Stomach (tissue), 8 donors: ENCODE measurements at regions not wholly inside any gene's neighbourhood (a gene's known extent, or its start where the extent isn't known, plus 50 kb on each side); places are given as distances from the start of the nearest gene placed in this dataset.

Experiments used
- DNase-seq, 2 donors: peaks; one replicate each; pipeline versions ENCODE4 v3.0.0 to v3.0.0-alpha.2; 2013 to 2019
- H3K27ac ChIP-seq, 5 donors: fragments of 200-600 bp in 4 of 5; sonication (generic) in 4 of 5; one replicate each; pipeline ENCODE4 v1.5.1; 2013 to 2019; ENCODE audit warnings: mild to moderate bottlenecking in 1 of 5, moderate library complexity in 1 of 5
- H3K27me3 ChIP-seq, 3 donors: fragments of 200-600 bp; sonication (generic); one replicate each; pipeline ENCODE4 v1.5.1; 2017 to 2019; ENCODE audit warnings: mixed run types in 1 of 3
- H3K36me3 ChIP-seq, 4 donors: fragments of 200-600 bp; sonication (generic); 1 replicate in 3 of 4; 2 replicates in 1 of 4; pipeline ENCODE4 v1.5.1; 2016 to 2019
- H3K4me1 ChIP-seq, 4 donors: fragments of 200-600 bp; sonication (generic); one replicate each; pipeline ENCODE4 v1.5.1; 2016 to 2019
- H3K4me3 ChIP-seq, 4 donors: fragments of 200-600 bp; sonication (generic) in 3 of 4; one replicate each; pipeline ENCODE4 v1.5.1; 2016 to 2019; ENCODE audit warnings: mild to moderate bottlenecking in 1 of 4
- H3K9me3 ChIP-seq, 4 donors: fragments of 200-600 bp; sonication (generic); one replicate each; pipeline ENCODE4 v1.5.1; 2016 to 2019
- EP300 ChIP-seq: sonication (generic); formaldehyde crosslinking; IDR thresholded peaks from one replicate; pipeline ENCODE4 v1.6.1; 2017; ENCODE audit warnings: antibody characterized with exemption
- POLR2A ChIP-seq, 4 donors: fragments of 450-650 bp; IDR thresholded peaks; one replicate each; pipeline ENCODE4 v1.6.1; 2016; ENCODE audit warnings: antibody characterized with exemption in 4 of 4, control low read depth in 2 of 4, mild to moderate bottlenecking in 1 of 4, moderate library complexity in 1 of 4
- POLR2AphosphoS5 ChIP-seq, 3 donors: sonication (generic); formaldehyde crosslinking; IDR thresholded peaks; one replicate each; pipeline ENCODE4 v1.6.1; 2016; ENCODE audit warnings: antibody characterized with exemption in 3 of 3
- WGBS, 5 donors: extraction: QIAGEN DNeasy Blood & Tissue Kit in 3 of 5; methylation state at CpG; one replicate each; pipeline versions ENCODE4 v1.1.5 to v1.1.7; 2013 to 2018; 5-methylcytosine and 5-hydroxymethylcytosine counted together
- intact Hi-C: fragments of 100-400 bp; cut with DNase I; formaldehyde crosslinking; loops from one replicate; pipeline ENCODE4 v1.15.1; 2023; ENCODE audit warnings: low total_unique reads
- TF ChIP-seq, protein P1 (sequence below), 7 experiments: fragments of 450-650 bp in 4 of 7; fragments of 200-600 bp in 3 of 7; sonication (generic) in 3 of 7; IDR thresholded peaks; one replicate each; pipeline ENCODE4 v1.5.1; 2016 to 2019; ENCODE audit warnings: antibody characterized with exemption in 7 of 7, control low read depth in 2 of 7, mild to moderate bottlenecking in 1 of 7
- donor health status: healthy with polysubstance abuse.
- donor health status: Bipolar disorder and iron deficiency.
- donor health status: healthy.

- no peak for DNase-seq
- Histone ChIP-seq H3K36me3 (no peaks in the 10 kb centered on the region), H3K4me3 (no peak overlapping the region), H3K27ac (no peak overlapping the region), H3K9me3 (no peaks in the 10 kb centered on the region), H3K4me1 (peaks cover 9 to 18% (median 12%) of the 10 kb centered on the region in 4 donors), H3K27me3 (no peaks in the 10 kb centered on the region)
- 78 to 91% (median 82%) methylated on average over 9 of the region's 9 CpGs for WGBS, 5 donors
- no peak for TF ChIP-seq EP300
- no peak for TF ChIP-seq POLR2AphosphoS5 (IDR thresholded peaks at IDR 0.05)
- no peak for TF ChIP-seq POLR2A (IDR thresholded peaks at IDR 0.05)
- TF ChIP-seq, protein P1, sequence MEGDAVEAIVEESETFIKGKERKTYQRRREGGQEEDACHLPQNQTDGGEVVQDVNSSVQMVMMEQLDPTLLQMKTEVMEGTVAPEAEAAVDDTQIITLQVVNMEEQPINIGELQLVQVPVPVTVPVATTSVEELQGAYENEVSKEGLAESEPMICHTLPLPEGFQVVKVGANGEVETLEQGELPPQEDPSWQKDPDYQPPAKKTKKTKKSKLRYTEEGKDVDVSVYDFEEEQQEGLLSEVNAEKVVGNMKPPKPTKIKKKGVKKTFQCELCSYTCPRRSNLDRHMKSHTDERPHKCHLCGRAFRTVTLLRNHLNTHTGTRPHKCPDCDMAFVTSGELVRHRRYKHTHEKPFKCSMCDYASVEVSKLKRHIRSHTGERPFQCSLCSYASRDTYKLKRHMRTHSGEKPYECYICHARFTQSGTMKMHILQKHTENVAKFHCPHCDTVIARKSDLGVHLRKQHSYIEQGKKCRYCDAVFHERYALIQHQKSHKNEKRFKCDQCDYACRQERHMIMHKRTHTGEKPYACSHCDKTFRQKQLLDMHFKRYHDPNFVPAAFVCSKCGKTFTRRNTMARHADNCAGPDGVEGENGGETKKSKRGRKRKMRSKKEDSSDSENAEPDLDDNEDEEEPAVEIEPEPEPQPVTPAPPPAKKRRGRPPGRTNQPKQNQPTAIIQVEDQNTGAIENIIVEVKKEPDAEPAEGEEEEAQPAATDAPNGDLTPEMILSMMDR (IDR thresholded peaks at IDR 0.05) = no peak
- intact Hi-C loops = no loop called here
Observed at GRCh38 chr21:43349644-43350043, 77.3 kb downstream of the SIK1 start.

DNA sequence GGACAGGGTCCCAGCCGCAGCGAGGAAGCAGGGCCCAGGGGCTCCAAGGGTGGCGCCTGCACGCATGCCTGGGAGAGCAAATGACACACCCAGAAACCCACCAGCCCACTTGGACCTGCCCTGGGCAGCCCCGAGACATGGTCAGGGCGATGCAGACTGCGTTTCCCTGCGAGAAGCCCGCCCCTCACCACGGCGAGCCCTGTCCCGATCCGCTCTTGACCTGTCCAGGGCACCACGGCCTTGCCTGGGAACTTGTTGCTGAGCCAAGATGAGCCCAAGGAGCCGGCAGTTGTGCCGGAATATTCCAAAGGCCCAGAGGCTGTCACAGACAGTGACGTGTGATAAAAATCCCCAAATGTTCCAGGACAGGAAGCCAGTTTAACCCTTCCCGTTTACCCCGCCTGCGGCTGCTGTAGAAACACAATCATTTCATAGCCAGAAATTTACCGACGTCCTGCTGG lies 78.1 kb downstream of the SIK1 start:
- no peak overlapping the region for H3K4me3 ChIP-seq
- TF ChIP-seq POLR2AphosphoS5 (IDR thresholded peaks at IDR 0.05) (no peak), POLR2A (IDR thresholded peaks at IDR 0.05) (no peak), EP300 (no peak)
- TF ChIP-seq, protein P1 (IDR thresholded peaks at IDR 0.05) = no peak
- intact Hi-C loops = no loop called here
- no peaks in the 10 kb centered on the region for H3K27me3 ChIP-seq
- H3K4me1 ChIP-seq = peaks cover 16 to 24% (median 19%) of the 10 kb centered on the region in 4 donors
- DNase-seq = peak in 1 of 2 donors; percentile 57
- no peaks in the 10 kb centered on the region for H3K36me3 ChIP-seq
- peak overlapping the region in 4 of 5 donors; percentile 7 to 57 (median 44) for H3K27ac ChIP-seq
- no peaks in the 10 kb centered on the region for H3K9me3 ChIP-seq
- 72 to 81% (median 77%) methylated on average over 12 to 22 of the region's 22 CpGs for WGBS, 5 donors

GRCh38 chr21:43348170-43348766 lies 78.7 kb downstream of the SIK1 start:
- Histone ChIP-seq H3K4me3 (no peak overlapping the region), H3K27me3 (no peaks in the 10 kb centered on the region), H3K27ac (peak overlapping the region in 4 of 5 donors; percentile 7 to 57 (median 44)), H3K36me3 (no peaks in the 10 kb centered on the region), H3K9me3 (no peaks in the 10 kb centered on the region), H3K4me1 (peaks cover 21 to 29% (median 25%) of the 10 kb centered on the region in 4 donors)
- intact Hi-C loops = no loop called here
- TF ChIP-seq EP300 = no peak
- no peak for TF ChIP-seq POLR2A (IDR thresholded peaks at IDR 0.05)
- TF ChIP-seq, protein P1 (IDR thresholded peaks at IDR 0.05) = no peak
- TF ChIP-seq POLR2AphosphoS5 (IDR thresholded peaks at IDR 0.05) = no peak
- 77 to 89% (median 80%) methylated on average over 11 to 15 of the region's 15 CpGs for WGBS, 5 donors
- DNase-seq = no peak

GRCh38 chr21:43347461-43348169 lies 79.3 kb downstream of the SIK1 start:
- intact Hi-C loops = no loop called here
- no peaks in the 10 kb centered on the region for H3K9me3 ChIP-seq
- no peaks in the 10 kb centered on the region for H3K36me3 ChIP-seq
- WGBS, 5 donors = 89 to 95% (median 91%) methylated on average over 21 of the region's 21 CpGs
- H3K4me3 ChIP-seq = no peak overlapping the region
- H3K4me1 ChIP-seq = peaks cover 21 to 32% (median 29%) of the 10 kb centered on the region in 4 donors
- no peak for DNase-seq
- no peaks in the 10 kb centered on the region for H3K27me3 ChIP-seq
- no peak for TF ChIP-seq EP300
- no peak for TF ChIP-seq POLR2AphosphoS5 (IDR thresholded peaks at IDR 0.05)
- TF ChIP-seq POLR2A (IDR thresholded peaks at IDR 0.05) = no peak
- TF ChIP-seq, protein P1 (IDR thresholded peaks at IDR 0.05) = no peak
- no peak overlapping the region for H3K27ac ChIP-seq
